Liver (tissue), 7 donors: ENCODE measurements at regions not wholly inside any gene's neighbourhood (a gene's known extent, or its start where the extent isn't known, plus 50 kb on each side); places are given as distances from the start of the nearest gene placed in this dataset.

ENCODE experiments used
- DNase-seq: peaks from one replicate; pipeline ENCODE4 v3.0.0-alpha.2; 2017; ENCODE audit warnings: low spot score
- H3K27ac ChIP-seq, 2 donors: one replicate each; pipeline ENCODE4 v1.7.0; 2013; ENCODE audit warnings: inconsistent platforms in 2 of 2, low read length in 2 of 2, control low read depth in 1 of 2, low read depth in 1 of 2, mild to moderate bottlenecking in 1 of 2
- H3K27me3 ChIP-seq, 4 donors: one replicate each; pipeline versions ENCODE4 v1.6.1 to v1.7.0; 2013; ENCODE audit warnings: low read length in 3 of 4, inconsistent platforms in 1 of 4, mild to moderate bottlenecking in 1 of 4, moderate library complexity in 1 of 4; ENCODE audit not compliant: control insufficient read depth in 4 of 4, insufficient read depth in 4 of 4
- H3K36me3 ChIP-seq, 4 donors: one replicate each; pipeline versions ENCODE4 v1.6.1 to v1.7.0; 2013; ENCODE audit warnings: low read length in 3 of 4, mild to moderate bottlenecking in 3 of 4, low read depth in 1 of 4, moderate library complexity in 1 of 4; ENCODE audit not compliant: control insufficient read depth in 4 of 4, insufficient read depth in 3 of 4
- H3K4me1 ChIP-seq, 4 donors: one replicate each; pipeline versions ENCODE4 v1.6.1 to v1.7.0; 2013; ENCODE audit warnings: low read length in 3 of 4, mild to moderate bottlenecking in 3 of 4, moderate library complexity in 1 of 4; ENCODE audit not compliant: control insufficient read depth in 4 of 4, insufficient read depth in 4 of 4
- H3K4me3 ChIP-seq, 3 donors: one replicate each; pipeline versions ENCODE4 v1.6.1 to v1.7.0; 2013; ENCODE audit warnings: low read length in 3 of 3, control low read depth in 1 of 3, low read depth in 1 of 3, mild to moderate bottlenecking in 1 of 3
- H3K9ac ChIP-seq, 2 donors: one replicate each; pipeline ENCODE4 v1.7.0; 2013; ENCODE audit warnings: low read length in 2 of 2, mild to moderate bottlenecking in 2 of 2, moderate library complexity in 2 of 2, control low read depth in 1 of 2, low read depth in 1 of 2
- H3K9me3 ChIP-seq, 4 donors: one replicate each; pipeline versions ENCODE4 v1.6.1 to v1.7.0; 2013; ENCODE audit warnings: low read length in 3 of 4; ENCODE audit not compliant: control insufficient read depth in 4 of 4
- ATF3 ChIP-seq: IDR thresholded peaks from 2 replicates; pipeline ENCODE4 v1.6.1; 2016; ENCODE audit warnings: antibody characterized with exemption
- EGR1 ChIP-seq, 2 donors: IDR thresholded peaks; 2 replicates each; pipeline ENCODE4 v1.6.1; 2016 to 2018; ENCODE audit warnings: antibody characterized with exemption in 2 of 2, low read depth in 2 of 2
- FOXA1 ChIP-seq: IDR thresholded peaks from 2 replicates; pipeline ENCODE4 v1.6.1; 2016; ENCODE audit warnings: antibody characterized with exemption
- GABPA ChIP-seq, 2 donors: IDR thresholded peaks in 1 of 2; conservative IDR thresholded peaks in 1 of 2; 2 replicates each; pipeline ENCODE4 v1.6.1; 2016; ENCODE audit warnings: antibody characterized with exemption in 2 of 2, mild to moderate bottlenecking in 1 of 2, moderate library complexity in 1 of 2
- HNF4A ChIP-seq, 2 donors: conservative IDR thresholded peaks; 2 replicates each; pipeline ENCODE4 v1.6.1; 2016; ENCODE audit warnings: antibody characterized with exemption in 2 of 2, mild to moderate bottlenecking in 2 of 2
- HNF4G ChIP-seq: IDR thresholded peaks from 2 replicates; pipeline ENCODE4 v1.6.1; 2016; ENCODE audit warnings: antibody characterized with exemption
- MAX ChIP-seq: IDR thresholded peaks from 2 replicates; pipeline ENCODE4 v1.6.1; 2016; ENCODE audit warnings: antibody characterized with exemption
- NR2F2 ChIP-seq: IDR thresholded peaks from 2 replicates; pipeline ENCODE4 v1.6.1; 2016; ENCODE audit warnings: antibody characterized with exemption
- RAD21 ChIP-seq, 2 donors: IDR thresholded peaks; 2 replicates each; pipeline ENCODE4 v1.6.1; 2016; ENCODE audit warnings: antibody characterized with exemption in 2 of 2, mild to moderate bottlenecking in 2 of 2
- RXRA ChIP-seq, 2 donors: IDR thresholded peaks; 2 replicates each; pipeline ENCODE4 v1.6.1; 2017 to 2018; ENCODE audit warnings: antibody characterized with exemption in 2 of 2, mild to moderate bottlenecking in 1 of 2
- TAF1 ChIP-seq: conservative IDR thresholded peaks from 2 replicates; pipeline ENCODE4 v1.6.1; 2016; ENCODE audit warnings: antibody characterized with exemption, mild to moderate bottlenecking
- YY1 ChIP-seq: IDR thresholded peaks from 2 replicates; pipeline ENCODE4 v1.6.1; 2016; ENCODE audit warnings: antibody characterized with exemption, mild to moderate bottlenecking
- WGBS: extraction: QIAGEN DNeasy Blood & Tissue Kit; methylation state at CpG from one replicate; pipeline ENCODE4 v1.1.7; 2013; 5-methylcytosine and 5-hydroxymethylcytosine counted together
- TF ChIP-seq, protein P1 (sequence below): IDR thresholded peaks from 2 replicates; pipeline ENCODE4 v1.6.1; 2016; ENCODE audit warnings: antibody characterized with exemption, mild to moderate bottlenecking
- donor health status: healthy.
- donor health status: healthy.
- donor health status: healthy.
- donor health status: healthy.

GRCh38 chrX:129026202-129026601, 497.1 kb downstream of the SMARCA1 start (continued):
- TF ChIP-seq, protein P1, sequence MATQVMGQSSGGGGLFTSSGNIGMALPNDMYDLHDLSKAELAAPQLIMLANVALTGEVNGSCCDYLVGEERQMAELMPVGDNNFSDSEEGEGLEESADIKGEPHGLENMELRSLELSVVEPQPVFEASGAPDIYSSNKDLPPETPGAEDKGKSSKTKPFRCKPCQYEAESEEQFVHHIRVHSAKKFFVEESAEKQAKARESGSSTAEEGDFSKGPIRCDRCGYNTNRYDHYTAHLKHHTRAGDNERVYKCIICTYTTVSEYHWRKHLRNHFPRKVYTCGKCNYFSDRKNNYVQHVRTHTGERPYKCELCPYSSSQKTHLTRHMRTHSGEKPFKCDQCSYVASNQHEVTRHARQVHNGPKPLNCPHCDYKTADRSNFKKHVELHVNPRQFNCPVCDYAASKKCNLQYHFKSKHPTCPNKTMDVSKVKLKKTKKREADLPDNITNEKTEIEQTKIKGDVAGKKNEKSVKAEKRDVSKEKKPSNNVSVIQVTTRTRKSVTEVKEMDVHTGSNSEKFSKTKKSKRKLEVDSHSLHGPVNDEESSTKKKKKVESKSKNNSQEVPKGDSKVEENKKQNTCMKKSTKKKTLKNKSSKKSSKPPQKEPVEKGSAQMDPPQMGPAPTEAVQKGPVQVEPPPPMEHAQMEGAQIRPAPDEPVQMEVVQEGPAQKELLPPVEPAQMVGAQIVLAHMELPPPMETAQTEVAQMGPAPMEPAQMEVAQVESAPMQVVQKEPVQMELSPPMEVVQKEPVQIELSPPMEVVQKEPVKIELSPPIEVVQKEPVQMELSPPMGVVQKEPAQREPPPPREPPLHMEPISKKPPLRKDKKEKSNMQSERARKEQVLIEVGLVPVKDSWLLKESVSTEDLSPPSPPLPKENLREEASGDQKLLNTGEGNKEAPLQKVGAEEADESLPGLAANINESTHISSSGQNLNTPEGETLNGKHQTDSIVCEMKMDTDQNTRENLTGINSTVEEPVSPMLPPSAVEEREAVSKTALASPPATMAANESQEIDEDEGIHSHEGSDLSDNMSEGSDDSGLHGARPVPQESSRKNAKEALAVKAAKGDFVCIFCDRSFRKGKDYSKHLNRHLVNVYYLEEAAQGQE = no peak

GRCh38 chrX:129025376-129025775, 497.9 kb downstream of the SMARCA1 start:
- no peak overlapping the region for H3K9ac ChIP-seq
- no peaks in the 10 kb centered on the region for H3K9me3 ChIP-seq
- TF ChIP-seq NR2F2 (no peak), FOXA1 (no peak), EGR1 (IDR thresholded peaks at IDR 0.05; ENCODE audit: low read depth in 2 of 2) (no peak)
- WGBS = 48% methylated on average over 4 of the region's 4 CpGs
- no peak overlapping the region for H3K4me3 ChIP-seq
- no peak overlapping the region for H3K27ac ChIP-seq
- no peaks in the 10 kb centered on the region for H3K27me3 ChIP-seq
- no peaks in the 10 kb centered on the region for H3K36me3 ChIP-seq
- no peak for DNase-seq
- no peaks in the 10 kb centered on the region for H3K4me1 ChIP-seq

DNA sequence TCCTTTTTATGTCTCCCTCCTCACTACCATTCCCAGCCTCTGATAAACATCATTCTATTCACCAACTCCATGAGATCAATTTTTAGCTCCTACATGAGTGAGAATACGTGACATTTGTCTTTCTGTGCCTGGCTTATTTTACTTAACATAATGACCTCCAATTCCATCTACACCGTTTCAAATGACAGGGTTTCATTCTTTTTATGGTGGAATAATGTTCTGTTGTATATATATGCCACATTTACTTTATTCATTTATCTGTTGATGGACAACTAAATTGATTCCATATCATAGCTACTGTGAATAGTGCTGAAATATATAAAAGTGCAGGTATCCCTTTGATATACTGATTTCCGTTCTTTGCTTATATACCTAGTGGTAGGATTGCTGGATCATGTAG, 503.9 kb downstream of the SMARCA1 start:
- H3K4me1 ChIP-seq = no peaks in the 10 kb centered on the region
- H3K36me3 ChIP-seq = no peaks in the 10 kb centered on the region
- H3K27me3 ChIP-seq = no peaks in the 10 kb centered on the region
- no peak for DNase-seq
- H3K9ac ChIP-seq = no peak overlapping the region
- 89% methylated on average over 3 of the region's 3 CpGs for WGBS
- H3K27ac ChIP-seq = no peak overlapping the region
- no peaks in the 10 kb centered on the region for H3K9me3 ChIP-seq
- no peak overlapping the region for H3K4me3 ChIP-seq
- TF ChIP-seq HNF4G = no peak
- no peak for TF ChIP-seq MAX
- TF ChIP-seq ATF3 = no peak
- TF ChIP-seq YY1 = no peak
- TF ChIP-seq, protein P1 = no peak

DNA sequence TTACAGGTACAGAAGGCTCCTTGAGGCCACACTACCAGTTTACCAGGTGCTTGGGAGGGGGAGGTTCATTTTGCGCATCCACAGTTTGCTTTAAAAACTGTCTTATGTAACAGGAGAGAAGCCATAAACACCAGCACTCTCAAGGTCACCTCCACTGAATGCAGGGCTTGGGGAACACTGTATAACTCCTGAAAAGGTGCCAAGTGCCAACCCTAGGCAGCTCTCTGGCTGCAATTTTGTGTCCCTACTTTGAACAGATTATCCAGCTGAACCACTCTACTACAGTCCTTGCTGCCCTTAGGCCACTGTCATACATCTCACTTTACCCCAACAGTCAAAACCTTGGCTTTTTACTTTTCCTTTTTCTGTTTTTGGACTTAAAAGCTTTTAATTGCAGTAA, 507.9 kb downstream of the SMARCA1 start:
- WGBS = 100% methylated on average over 1 of the region's 1 CpG
- Histone ChIP-seq H3K4me1 (no peaks in the 10 kb centered on the region), H3K9ac (no peak overlapping the region), H3K27me3 (no peaks in the 10 kb centered on the region), H3K27ac (no peak overlapping the region), H3K4me3 (no peak overlapping the region), H3K9me3 (no peaks in the 10 kb centered on the region), H3K36me3 (no peaks in the 10 kb centered on the region)
- no peak for DNase-seq
- TF ChIP-seq MAX (no peak), FOXA1 (no peak), HNF4G (no peak), NR2F2 (no peak), TAF1 (no peak), ATF3 (no peak), HNF4A (conservative IDR thresholded peaks at IDR 0.05) (no peak), EGR1 (IDR thresholded peaks at IDR 0.05; ENCODE audit: low read depth in 2 of 2) (no peak), RXRA (IDR thresholded peaks at IDR 0.05) (no peak), YY1 (no peak), RAD21 (IDR thresholded peaks at IDR 0.05) (no peak), GABPA (IDR thresholded peaks at IDR 0.05 in 1 of 2, conservative IDR thresholded peaks at IDR 0.05 in 1 of 2) (no peak)
- TF ChIP-seq, protein P1 = no peak
